CD4-positive, alpha-beta T cell (primary cell): ENCODE measurements at regions not wholly inside any gene's neighbourhood (a gene's known extent, or its start where the extent isn't known, plus 50 kb on each side); places are given as distances from the start of the nearest gene placed in this dataset.

Source experiments
- ATAC-seq: fragments of 200-7000 bp; cut with Tn5 transposase; one replicate; pipeline ENCODE4 v1.10.0; 2022; ENCODE audit warnings: mild to moderate bottlenecking; ENCODE audit not compliant: poor library complexity
- CTCF ChIA-PET: fragments of 350-600 bp; sonication (Branson Sonifier 250); formaldehyde crosslinking; loops from one replicate; lab custom pipeline; 2021; ENCODE audit warnings: antibody characterized with exemption, inconsistent platforms; lab: Charles Lee
- POLR2A ChIA-PET: fragments of 350-600 bp; sonication (Branson Sonifier 250); formaldehyde crosslinking; loops from one replicate; lab custom pipeline; 2021; ENCODE audit warnings: antibody characterized with exemption, inconsistent platforms; lab: Charles Lee
- DNase-seq, 14 experiments: peaks; one replicate each; pipeline ENCODE4 v3.0.0-alpha.2; 2013 to 2020; ENCODE audit warnings: mixed read lengths in 2 of 14
- H3K27ac ChIP-seq, 2 donors: one replicate each; pipeline versions ENCODE4 v1.5.1 to v1.7.0; 2013; ENCODE audit warnings: low read length in 2 of 2, low read depth in 1 of 2, mild to moderate bottlenecking in 1 of 2
- H3K27me3 ChIP-seq, 2 experiments: 1 replicate in 1 of 2; 2 replicates in 1 of 2; pipeline versions ENCODE4 v1.6.1 to v1.7.0; 2013; ENCODE audit warnings: low read length in 2 of 2, control low read depth in 1 of 2, mild to moderate bottlenecking in 1 of 2, moderate library complexity in 1 of 2; ENCODE audit not compliant: insufficient read depth in 2 of 2, control insufficient read depth in 1 of 2
- H3K36me3 ChIP-seq: one replicate; pipeline ENCODE4 v1.6.1; 2013; ENCODE audit warnings: low read length, control low read depth; ENCODE audit not compliant: insufficient read depth
- H3K4me1 ChIP-seq: one replicate; pipeline ENCODE4 v1.6.1; 2013; ENCODE audit warnings: low read length, control low read depth; ENCODE audit not compliant: insufficient read depth
- H3K4me3 ChIP-seq: one replicate; pipeline ENCODE4 v1.5.1; 2013; ENCODE audit warnings: mild to moderate bottlenecking, low read length, moderate library complexity
- H3K9me3 ChIP-seq, 2 experiments: 1 replicate in 1 of 2; 2 replicates in 1 of 2; pipeline versions ENCODE4 v1.6.1 to v1.7.0; 2013; ENCODE audit warnings: low read length in 2 of 2, mild to moderate bottlenecking in 2 of 2, control low read depth in 1 of 2, moderate library complexity in 1 of 2; ENCODE audit not compliant: control insufficient read depth in 1 of 2, insufficient read depth in 1 of 2
- H3K27ac Mint-ChIP-seq: one replicate; pipeline ENCODE4 v1.8.0; 2020; ENCODE audit warnings: mixed read lengths
- H3K27me3 Mint-ChIP-seq: one replicate; pipeline ENCODE4 v1.8.0; 2021; ENCODE audit warnings: mixed read lengths
- H3K36me3 Mint-ChIP-seq: one replicate; pipeline ENCODE4 v1.8.0; 2021; ENCODE audit warnings: low read depth, mixed read lengths
- H3K4me1 Mint-ChIP-seq: one replicate; pipeline ENCODE4 v1.8.0; 2021; ENCODE audit warnings: low read depth, mixed read lengths
- H3K4me3 Mint-ChIP-seq: one replicate; pipeline ENCODE4 v1.8.0; 2020; ENCODE audit warnings: mild to moderate bottlenecking, mixed read lengths
- H3K9me3 Mint-ChIP-seq: one replicate; pipeline ENCODE4 v1.8.0; 2020; ENCODE audit warnings: mixed read lengths
- intact Hi-C, 2 experiments: fragments of 100-400 bp; cut with DNase I in 1 of 2; cut with micrococcal nuclease in 1 of 2; formaldehyde crosslinking; loops; one replicate each; pipeline versions ENCODE4 v1.15.1 to v1.9.0; 2023 to 2025; cut with DNase I, micrococcal nuclease
- TF ChIP-seq, protein P1 (sequence below): fragments of 200-600 bp; IDR thresholded peaks from one replicate; pipeline ENCODE4 v1.8.0; 2022; ENCODE audit warnings: antibody characterized with exemption, mild to moderate bottlenecking

DNA sequence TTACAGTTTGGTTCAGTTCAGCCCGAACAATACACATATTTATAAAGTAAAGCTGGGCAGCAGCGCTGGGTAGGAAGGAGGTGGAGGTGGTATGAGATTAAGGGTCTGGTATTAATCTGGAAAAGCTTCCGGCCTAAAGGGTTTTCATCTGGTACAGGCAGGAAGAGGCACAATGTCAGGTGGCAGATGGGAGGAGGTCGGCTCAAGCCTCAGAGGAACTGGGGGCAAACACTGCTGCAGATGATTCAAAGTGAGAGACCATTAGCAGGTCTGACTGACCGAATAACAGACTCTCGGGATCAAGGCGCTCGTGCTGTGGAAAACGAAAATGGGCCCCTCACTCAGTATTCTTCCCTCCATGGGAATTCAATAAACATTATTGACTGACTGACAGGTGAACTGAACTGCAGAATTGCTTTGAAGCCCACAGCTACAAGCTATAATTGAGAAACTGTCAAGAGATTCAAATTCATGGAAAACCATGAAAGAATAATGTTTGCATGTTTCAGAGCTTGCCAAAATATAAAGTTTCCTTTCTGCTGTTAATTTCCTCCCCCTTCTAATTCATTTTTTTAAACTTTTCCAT, 75.3 kb downstream of the TMEM167A start:
- Mint-ChIP-seq H3K27me3 (no peaks in the 10 kb centered on the region), H3K36me3 (no peaks in the 10 kb centered on the region), H3K4me1 (no peaks in the 10 kb centered on the region), H3K27ac (no peak overlapping the region), H3K4me3 (no peak overlapping the region), H3K9me3 (no peaks in the 10 kb centered on the region)
- ChIA-PET POLR2A (no interaction called here), CTCF (no interaction called here)
- no peaks in the 10 kb centered on the region for H3K36me3 ChIP-seq
- H3K4me3 ChIP-seq = no peak overlapping the region
- intact Hi-C loops = no loop called here
- no peaks in the 10 kb centered on the region for H3K9me3 ChIP-seq
- no peaks in the 10 kb centered on the region for H3K27me3 ChIP-seq
- H3K27ac ChIP-seq = no peak overlapping the region
- DNase-seq = no peak
- no peaks in the 10 kb centered on the region for H3K4me1 ChIP-seq
- ATAC-seq = no peak
- TF ChIP-seq, protein P1, sequence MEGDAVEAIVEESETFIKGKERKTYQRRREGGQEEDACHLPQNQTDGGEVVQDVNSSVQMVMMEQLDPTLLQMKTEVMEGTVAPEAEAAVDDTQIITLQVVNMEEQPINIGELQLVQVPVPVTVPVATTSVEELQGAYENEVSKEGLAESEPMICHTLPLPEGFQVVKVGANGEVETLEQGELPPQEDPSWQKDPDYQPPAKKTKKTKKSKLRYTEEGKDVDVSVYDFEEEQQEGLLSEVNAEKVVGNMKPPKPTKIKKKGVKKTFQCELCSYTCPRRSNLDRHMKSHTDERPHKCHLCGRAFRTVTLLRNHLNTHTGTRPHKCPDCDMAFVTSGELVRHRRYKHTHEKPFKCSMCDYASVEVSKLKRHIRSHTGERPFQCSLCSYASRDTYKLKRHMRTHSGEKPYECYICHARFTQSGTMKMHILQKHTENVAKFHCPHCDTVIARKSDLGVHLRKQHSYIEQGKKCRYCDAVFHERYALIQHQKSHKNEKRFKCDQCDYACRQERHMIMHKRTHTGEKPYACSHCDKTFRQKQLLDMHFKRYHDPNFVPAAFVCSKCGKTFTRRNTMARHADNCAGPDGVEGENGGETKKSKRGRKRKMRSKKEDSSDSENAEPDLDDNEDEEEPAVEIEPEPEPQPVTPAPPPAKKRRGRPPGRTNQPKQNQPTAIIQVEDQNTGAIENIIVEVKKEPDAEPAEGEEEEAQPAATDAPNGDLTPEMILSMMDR = no peak

DNA sequence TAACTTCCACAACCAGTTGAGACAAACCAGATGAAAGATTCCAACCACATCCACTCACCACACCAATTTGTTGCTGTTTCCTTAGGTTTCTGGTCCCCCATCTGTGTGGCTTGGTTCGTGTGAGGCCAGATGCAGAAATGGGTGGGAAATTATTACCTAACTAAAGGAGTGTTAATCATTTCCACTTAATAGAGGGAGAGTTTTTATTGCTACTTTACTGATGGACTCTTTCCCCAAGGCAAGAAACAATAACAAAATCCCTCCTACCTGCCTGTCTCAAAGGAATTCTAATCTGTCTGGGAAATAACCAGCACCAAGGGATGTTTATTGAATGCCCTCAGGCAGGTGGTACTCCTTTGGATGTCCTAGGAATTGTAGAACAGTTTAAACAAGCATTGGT, 76.3 kb downstream of the TMEM167A start:
- ChIA-PET CTCF (no interaction called here), POLR2A (no interaction called here)
- no peak overlapping the region for H3K27ac ChIP-seq
- TF ChIP-seq, protein P1 = no peak
- Mint-ChIP-seq H3K27me3 (no peaks in the 10 kb centered on the region), H3K9me3 (no peaks in the 10 kb centered on the region), H3K27ac (no peak overlapping the region), H3K36me3 (no peaks in the 10 kb centered on the region), H3K4me3 (no peak overlapping the region), H3K4me1 (no peaks in the 10 kb centered on the region)
- no peaks in the 10 kb centered on the region for H3K4me1 ChIP-seq
- ATAC-seq (no peak), DNase-seq (no peak)
- H3K9me3 ChIP-seq = no peaks in the 10 kb centered on the region
- H3K27me3 ChIP-seq = no peaks in the 10 kb centered on the region
- no peaks in the 10 kb centered on the region for H3K36me3 ChIP-seq
- H3K4me3 ChIP-seq = no peak overlapping the region
- intact Hi-C loops = no loop called here

DNA sequence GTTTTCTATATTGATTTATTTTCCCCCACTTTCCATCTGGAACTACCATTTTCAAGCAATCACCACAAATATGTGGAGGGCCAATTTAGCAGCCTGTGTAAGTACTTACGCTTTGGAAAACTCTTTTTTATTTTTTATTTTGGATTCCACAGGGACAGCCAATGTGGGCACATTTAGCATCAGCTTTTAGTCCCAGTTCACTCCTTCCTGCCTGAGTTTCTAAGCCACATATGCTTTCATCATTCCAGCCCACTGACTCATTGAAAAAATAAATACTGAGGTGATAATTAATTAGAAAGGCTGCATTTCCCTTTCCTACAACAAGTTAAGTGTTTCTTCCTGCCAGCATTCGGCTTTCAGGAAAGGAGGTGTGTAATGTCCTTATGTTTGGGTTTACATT, 76.8 kb downstream of the TMEM167A start:
- H3K4me3 Mint-ChIP-seq = no peak overlapping the region
- H3K36me3 Mint-ChIP-seq = no peaks in the 10 kb centered on the region
- no peaks in the 10 kb centered on the region for H3K36me3 ChIP-seq
- H3K27me3 ChIP-seq = no peaks in the 10 kb centered on the region
- H3K9me3 ChIP-seq = no peaks in the 10 kb centered on the region
- POLR2A ChIA-PET = no interaction called here
- no peaks in the 10 kb centered on the region for H3K4me1 Mint-ChIP-seq
- DNase-seq (no peak), ATAC-seq (no peak)
- H3K27ac Mint-ChIP-seq = no peak overlapping the region
- H3K27ac ChIP-seq = no peak overlapping the region
- CTCF ChIA-PET = no interaction called here
- intact Hi-C loops = no loop called here
- TF ChIP-seq, protein P1 = no peak
- no peak overlapping the region for H3K4me3 ChIP-seq
- no peaks in the 10 kb centered on the region for H3K27me3 Mint-ChIP-seq
- H3K4me1 ChIP-seq = no peaks in the 10 kb centered on the region
- no peaks in the 10 kb centered on the region for H3K9me3 Mint-ChIP-seq
